ENCODE measurements at regions not wholly inside any gene's neighbourhood (a gene's known extent, or its start where the extent isn't known, plus 50 kb on each side); places are given as distances from the start of the nearest gene placed in this dataset.
"Not testable (repeated sequence)": the region's sequence is repeated elsewhere in the genome, so short reads cannot be mapped to it uniquely, and the experiment has no call there.

GRCh38 chr10:124210263-124210662 lies 116.9 kb upstream of the CHST15 start:
- DNase-seq (ENCODE audit: low read depth, low spot score), result peak; percentile 72
- no peak overlapping the region for H3K4me3 ChIP-seq (ENCODE audit: low read length)

GRCh38 chr10:124207391-124207790 lies 114.0 kb upstream of the CHST15 start:
- DNase-seq (ENCODE audit: low read depth, low spot score), result no peak
- H3K4me3 ChIP-seq (ENCODE audit: low read length), result no peak overlapping the region

GRCh38 chr10:124206616-124207015 lies 113.2 kb upstream of the CHST15 start:
- no peak for DNase-seq (ENCODE audit: low read depth, low spot score)
- H3K4me3 ChIP-seq (ENCODE audit: low read length), result no peak overlapping the region

DNA sequence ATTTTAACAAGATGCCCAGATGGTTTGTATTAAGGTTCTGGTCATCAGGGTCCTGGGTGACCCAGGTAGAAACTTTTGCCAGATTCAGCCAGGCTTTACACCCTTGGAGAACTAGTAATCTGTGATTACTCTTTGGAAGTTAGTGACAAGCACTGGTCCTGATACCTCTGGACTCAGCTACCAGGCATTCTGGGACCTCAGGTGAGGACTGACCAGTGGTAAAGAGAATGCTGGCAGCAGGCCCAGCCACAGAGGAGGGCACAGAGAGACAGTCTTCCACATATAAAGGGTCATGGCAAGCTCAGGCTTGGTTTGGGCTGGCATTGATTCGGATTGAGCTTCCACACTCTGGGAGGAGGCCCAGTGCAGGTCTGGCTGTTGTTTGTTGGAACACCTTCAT lies 112.0 kb upstream of the CHST15 start:
- no peak overlapping the region for H3K4me3 ChIP-seq (ENCODE audit: low read length)

DNA sequence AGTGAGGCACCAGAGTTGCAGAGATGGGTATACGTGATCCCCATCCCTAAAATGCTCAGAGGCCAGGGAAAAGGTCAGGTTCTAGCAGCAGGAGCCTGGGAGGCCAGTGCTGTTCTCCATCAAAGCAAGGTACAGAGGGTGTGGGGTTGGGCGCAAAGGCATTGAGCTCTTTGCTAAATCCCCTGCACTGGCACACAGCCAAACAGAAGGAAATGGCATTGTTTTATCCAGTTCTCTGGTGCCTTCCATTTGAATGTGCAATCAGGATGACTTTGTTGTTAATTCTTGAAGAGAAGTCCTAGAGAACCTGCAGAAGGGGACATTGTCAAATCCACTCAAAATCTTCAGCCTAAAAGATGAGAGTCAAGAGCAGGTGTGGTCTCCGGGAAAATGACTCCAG lies 111.3 kb upstream of the CHST15 start:
- no peak for DNase-seq (ENCODE audit: low read depth, low spot score)
- no peak overlapping the region for H3K4me3 ChIP-seq (ENCODE audit: low read length)

More for the DNA sequence above, 112.0 kb upstream of the CHST15 start:
- no peak for DNase-seq (ENCODE audit: low read depth, low spot score)

- no peak for DNase-seq (ENCODE audit: low read depth, low spot score)
- no peak overlapping the region for H3K4me3 ChIP-seq (ENCODE audit: low read length)
These were observed 106.6 kb upstream of the CHST15 start for GRCh38 chr10:124200011-124200410.

DNA sequence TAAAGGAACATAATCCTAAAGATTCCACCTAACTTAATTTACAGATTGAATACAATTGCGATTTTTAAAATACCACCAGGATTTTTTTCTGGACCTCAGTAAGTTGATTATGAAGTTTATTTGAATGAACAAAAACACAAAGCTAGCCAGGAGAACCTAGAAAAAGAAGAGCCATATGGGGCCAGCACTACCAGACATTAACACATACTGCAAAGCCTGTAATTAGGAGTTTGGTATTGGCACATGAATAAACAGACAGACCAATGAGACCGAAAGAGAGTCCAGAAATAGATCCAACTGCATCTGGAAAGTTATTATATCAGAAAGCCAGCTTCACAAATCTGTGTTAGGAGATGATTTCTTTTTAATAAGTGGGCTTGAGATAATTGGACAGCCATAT lies 105.5 kb upstream of the CHST15 start:
- no peak overlapping the region for H3K4me3 ChIP-seq (ENCODE audit: low read length)
- DNase-seq (ENCODE audit: low read depth, low spot score), result no peak

- no peak for DNase-seq (ENCODE audit: low read depth, low spot score)
- no peak overlapping the region for H3K4me3 ChIP-seq (ENCODE audit: low read length)
These were observed 104.7 kb upstream of the CHST15 start for GRCh38 chr10:124198125-124198501.

- no peak overlapping the region for H3K4me3 ChIP-seq (ENCODE audit: low read length)
- no peak for DNase-seq (ENCODE audit: low read depth, low spot score)
These were observed 104.2 kb upstream of the CHST15 start for GRCh38 chr10:124197371-124198124.

DNA sequence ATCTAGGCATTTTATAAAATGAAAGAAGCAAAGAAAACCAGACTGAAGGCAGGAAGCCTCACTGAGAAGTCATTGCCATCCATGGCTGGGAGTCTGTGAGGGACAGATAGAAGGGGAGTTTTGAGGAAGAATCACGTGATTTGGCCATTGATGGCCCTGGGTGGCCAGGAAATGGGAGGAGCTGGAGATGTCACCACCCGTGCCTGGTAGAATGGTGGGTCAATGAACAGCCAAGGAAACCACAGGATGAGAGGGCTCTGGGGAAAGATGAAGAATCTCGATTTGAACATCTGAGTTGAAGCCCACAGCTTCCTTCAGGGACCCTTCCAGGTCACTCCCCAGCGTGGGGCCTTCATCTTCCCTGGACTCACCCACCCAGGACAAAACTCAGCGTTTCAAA lies 103.3 kb upstream of the CHST15 start:
- DNase-seq (ENCODE audit: low read depth, low spot score), result no peak
- no peak overlapping the region for H3K4me3 ChIP-seq (ENCODE audit: low read length)

DNA sequence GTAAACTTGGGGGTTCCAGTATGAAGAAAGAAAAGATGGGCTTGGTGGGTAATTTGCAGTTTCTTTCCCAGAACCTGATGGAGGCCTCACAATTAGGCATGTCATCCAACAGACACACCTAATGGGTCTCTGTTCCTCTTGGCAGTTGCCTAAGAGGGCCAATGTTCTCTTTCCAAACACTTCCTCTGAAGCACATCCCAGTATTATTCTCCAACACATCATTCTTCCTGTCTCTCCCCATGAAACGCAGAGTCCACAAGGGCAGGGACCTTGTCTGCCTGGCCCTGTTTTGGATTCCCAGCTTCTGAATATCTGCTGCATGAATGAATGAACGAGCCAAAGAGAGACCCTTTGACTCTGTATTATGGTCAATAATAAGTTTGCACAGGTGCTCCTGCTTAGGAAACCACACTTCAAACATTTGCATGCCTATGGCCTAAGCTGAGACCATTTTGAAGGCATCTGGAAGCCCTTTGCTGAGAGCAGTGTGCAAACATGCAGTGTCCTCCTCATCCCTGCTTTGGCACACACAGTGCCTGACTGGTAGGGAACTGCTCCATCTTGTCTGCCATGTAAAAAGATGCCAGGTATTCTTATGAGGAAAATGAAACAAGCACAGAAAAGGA lies 100.9 kb upstream of the CHST15 start:
- no peak overlapping the region for H3K4me3 ChIP-seq (ENCODE audit: low read length)
- DNase-seq (ENCODE audit: low read depth, low spot score), result no peak

DNA sequence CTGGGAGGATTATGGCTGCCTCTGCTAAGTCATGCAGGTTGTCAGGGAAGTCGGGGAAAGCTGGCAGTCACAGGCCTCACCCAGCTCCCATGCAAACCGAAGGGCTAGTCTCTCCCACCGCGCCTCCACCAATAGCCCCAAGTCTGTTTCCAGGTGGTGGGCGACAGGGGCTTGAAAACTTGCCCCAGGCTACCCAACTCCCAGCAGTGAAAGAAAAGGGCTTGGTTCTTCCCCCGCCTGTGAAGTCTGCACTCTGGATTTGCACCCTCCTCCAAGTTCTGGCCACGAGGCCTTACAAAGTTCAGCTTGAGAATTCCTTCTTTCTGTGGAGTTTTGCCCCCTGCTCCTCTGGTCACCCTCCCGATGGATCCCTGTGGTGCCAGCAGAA lies 99.9 kb upstream of the CHST15 start:
- H3K4me3 ChIP-seq (ENCODE audit: low read length), result no peak overlapping the region
- DNase-seq (ENCODE audit: low read depth, low spot score), result no peak

GRCh38 chr10:124192664-124193308 lies 99.4 kb upstream of the CHST15 start:
- not testable (repeated sequence) for DNase-seq (ENCODE audit: low read depth, low spot score)

DNA sequence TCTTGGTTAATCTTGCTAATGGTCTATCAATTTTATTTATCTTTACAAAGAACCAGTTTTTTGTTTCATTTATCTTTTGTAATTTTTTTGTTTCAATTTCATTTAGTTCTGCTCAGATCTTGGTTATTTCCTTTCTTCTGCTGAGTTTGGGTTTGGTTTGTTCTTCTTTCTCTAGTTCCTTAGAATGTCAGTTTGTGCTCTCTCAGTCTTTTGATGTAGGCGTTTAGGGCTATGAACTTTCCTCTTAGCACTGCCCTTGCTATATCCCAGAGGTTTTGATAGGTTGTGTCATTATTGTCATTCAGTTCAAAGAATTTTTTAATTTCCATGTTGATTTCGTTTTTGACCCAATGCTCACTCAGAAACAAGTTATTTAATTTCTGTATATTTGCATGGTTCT lies 97.1 kb upstream of the CHST15 start:
- not testable (repeated sequence) for DNase-seq (ENCODE audit: low read depth, low spot score); H3K4me3 ChIP-seq (ENCODE audit: low read length)

More at GRCh38 chr10:124192664-124193308, 99.4 kb upstream of the CHST15 start:
- not testable (repeated sequence) for H3K4me3 ChIP-seq (ENCODE audit: low read length)

GRCh38 chr10:124186956-124187355 lies 93.6 kb upstream of the CHST15 start:
- DNase-seq (ENCODE audit: low read depth, low spot score), result no peak
- H3K4me3 ChIP-seq (ENCODE audit: low read length), result no peak overlapping the region

GRCh38 chr10:124185084-124185483 lies 91.7 kb upstream of the CHST15 start:
- no peak for DNase-seq (ENCODE audit: low read depth, low spot score)
- H3K4me3 ChIP-seq (ENCODE audit: low read length), result no peak overlapping the region

DNA sequence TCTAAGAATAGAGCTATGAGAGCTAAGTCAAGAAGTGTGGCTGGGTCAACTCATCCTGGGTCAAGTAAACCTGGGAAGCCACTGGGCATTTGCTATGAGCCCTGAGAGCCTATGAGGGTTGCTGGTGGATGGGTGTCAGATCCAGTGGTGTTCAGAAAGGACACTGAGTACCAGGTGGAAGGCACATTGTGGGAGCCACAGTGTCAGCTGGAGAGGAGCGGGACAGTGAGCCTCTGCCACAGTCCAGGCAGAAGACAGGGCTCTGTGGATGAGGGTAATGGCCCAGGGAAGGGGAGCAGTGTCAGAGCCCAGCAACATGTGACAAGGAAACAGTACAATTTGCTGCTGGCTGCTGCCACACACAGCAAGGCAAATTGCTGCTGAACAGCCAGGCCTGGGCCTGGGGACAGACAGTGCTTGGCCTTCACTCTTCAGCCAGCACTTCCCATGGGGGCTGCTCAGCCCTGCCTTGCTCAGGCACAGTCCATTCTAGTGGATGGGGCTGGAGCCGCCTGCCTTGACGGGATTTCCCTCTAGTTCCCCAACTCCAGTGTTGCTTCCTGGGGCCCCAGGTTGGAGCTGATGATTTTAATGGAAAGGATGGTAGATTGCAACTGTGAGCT lies 90.9 kb upstream of the CHST15 start:
- no peak overlapping the region for H3K4me3 ChIP-seq (ENCODE audit: low read length)
- no peak for DNase-seq (ENCODE audit: low read depth, low spot score)

DNA sequence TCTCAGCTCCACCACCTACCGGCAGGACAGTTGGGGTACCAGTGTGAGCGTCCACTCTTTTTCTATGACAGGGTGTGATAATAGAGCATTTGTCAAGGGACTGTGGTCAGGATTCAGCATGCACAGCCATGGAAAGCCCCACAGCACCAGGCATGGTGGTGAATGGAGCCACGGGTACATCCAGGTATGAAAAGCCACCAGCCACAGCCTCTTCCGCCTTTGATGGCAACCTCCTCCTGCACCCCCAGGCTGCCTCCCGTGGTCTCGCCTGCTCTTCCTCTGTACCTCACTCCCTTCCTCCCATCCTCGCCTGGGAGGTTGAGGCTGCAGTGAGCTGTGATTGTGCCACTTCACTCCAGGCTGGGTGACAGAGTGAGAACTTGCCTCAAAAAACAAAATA lies 90.2 kb upstream of the CHST15 start:
- H3K4me3 ChIP-seq (ENCODE audit: low read length), result no peak overlapping the region
- peak; percentile 20 for DNase-seq (ENCODE audit: low read depth, low spot score)

- H3K4me3 ChIP-seq (ENCODE audit: low read length), result no peak overlapping the region
- no peak for DNase-seq (ENCODE audit: low read depth, low spot score)
These were observed 88.7 kb upstream of the CHST15 start for GRCh38 chr10:124182088-124182541.

GRCh38 chr10:124181656-124182055 lies 88.3 kb upstream of the CHST15 start:
- no peak for DNase-seq (ENCODE audit: low read depth, low spot score)
- H3K4me3 ChIP-seq (ENCODE audit: low read length), result no peak overlapping the region

All from Jurkat, Clone E6-1 (cell line).